CD4-positive, alpha-beta memory T cell (primary cell): ENCODE measurements at regions not wholly inside any gene's neighbourhood (a gene's known extent, or its start where the extent isn't known, plus 50 kb on each side); places are given as distances from the start of the nearest gene placed in this dataset.

Experiments used
- CTCF ChIA-PET: fragments of 350-600 bp; sonication (Branson Sonifier 250); formaldehyde crosslinking; loops from one replicate; lab custom pipeline; 2021; ENCODE audit warnings: inconsistent platforms; ENCODE audit not compliant: partially characterized antibody; lab: Charles Lee
- POLR2A ChIA-PET: fragments of 350-600 bp; sonication (Branson Sonifier 250); formaldehyde crosslinking; loops from one replicate; lab custom pipeline; 2021; ENCODE audit not compliant: partially characterized antibody; lab: Charles Lee
- DNase-seq, 5 donors: peaks; one replicate each; pipeline versions ENCODE4 v3.0.0 to v3.0.0-alpha.2; 2020 to 2022; ENCODE audit warnings: mixed read lengths in 1 of 5
- H3K27ac ChIP-seq: one replicate; pipeline ENCODE4 v1.7.0; 2013; ENCODE audit warnings: low read depth, low read length
- H3K27me3 ChIP-seq: 2 replicates; pipeline ENCODE4 v1.7.0; 2013; ENCODE audit warnings: mild to moderate bottlenecking, low read length, moderate library complexity; ENCODE audit not compliant: insufficient read depth
- H3K36me3 ChIP-seq: 2 replicates; pipeline ENCODE4 v1.7.0; 2013; ENCODE audit warnings: mild to moderate bottlenecking, low read length, moderate library complexity; ENCODE audit not compliant: insufficient read depth
- H3K4me1 ChIP-seq: 2 replicates; pipeline ENCODE4 v1.7.0; 2013; ENCODE audit warnings: mild to moderate bottlenecking, low read length, moderate library complexity; ENCODE audit not compliant: insufficient read depth
- H3K4me3 ChIP-seq, 2 donors: one replicate each; pipeline ENCODE4 v1.7.0; 2013; ENCODE audit warnings: low read length in 2 of 2, mild to moderate bottlenecking in 1 of 2
- H3K9me3 ChIP-seq, 2 donors: one replicate each; pipeline ENCODE4 v1.7.0; 2013; ENCODE audit warnings: low read length in 2 of 2, control low read depth in 1 of 2; ENCODE audit not compliant: control insufficient read depth in 1 of 2
- H3K27ac Mint-ChIP-seq, 7 donors: one replicate each; pipeline ENCODE4 v1.8.0; 2020 to 2021; ENCODE audit warnings: mixed read lengths in 7 of 7, mild to moderate bottlenecking in 6 of 7, inconsistent platforms in 3 of 7, moderate library complexity in 3 of 7
- H3K27me3 Mint-ChIP-seq, 2 donors: one replicate each; pipeline ENCODE4 v1.8.0; 2020 to 2021; ENCODE audit warnings: mixed read lengths in 2 of 2
- H3K36me3 Mint-ChIP-seq, 2 donors: one replicate each; pipeline ENCODE4 v1.8.0; 2020 to 2021; ENCODE audit warnings: mixed read lengths in 2 of 2, inconsistent platforms in 1 of 2, mild to moderate bottlenecking in 1 of 2
- H3K4me1 Mint-ChIP-seq, 4 donors: one replicate each; pipeline ENCODE4 v1.8.0; 2020 to 2021; ENCODE audit warnings: mixed read lengths in 4 of 4, mild to moderate bottlenecking in 1 of 4
- H3K4me3 Mint-ChIP-seq, 8 donors: one replicate each; pipeline ENCODE4 v1.8.0; 2020 to 2021; ENCODE audit warnings: mixed read lengths in 8 of 8, mild to moderate bottlenecking in 7 of 8, moderate library complexity in 6 of 8, inconsistent platforms in 3 of 8
- H3K9me3 Mint-ChIP-seq, 8 donors: one replicate each; pipeline ENCODE4 v1.8.0; 2020 to 2021; ENCODE audit warnings: mixed read lengths in 8 of 8, mild to moderate bottlenecking in 5 of 8, inconsistent platforms in 3 of 8, moderate library complexity in 1 of 8
- intact Hi-C: fragments of 100-400 bp; cut with micrococcal nuclease; formaldehyde crosslinking; loops from one replicate; pipeline ENCODE4 v1.15.1; 2023

DNA sequence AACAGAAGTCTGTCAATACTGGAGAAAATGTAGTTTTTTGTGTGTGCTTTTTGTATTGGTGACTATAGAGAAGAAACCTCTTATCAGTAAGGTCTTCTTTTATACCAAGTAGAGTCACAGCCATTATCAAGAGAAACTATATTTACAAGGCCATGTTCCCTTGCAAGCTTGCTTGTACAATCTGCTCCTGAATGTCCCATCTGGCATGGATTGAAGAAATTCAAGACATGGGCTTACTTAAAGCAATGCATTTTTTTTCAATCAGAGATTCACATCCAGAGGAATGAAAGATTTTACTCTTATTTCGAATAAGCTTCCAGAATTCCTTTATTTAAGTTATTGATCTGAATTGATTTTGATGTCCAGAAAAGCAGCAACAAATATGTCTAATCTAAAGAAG, 537.3 kb upstream of the RPS6KA3 start:
- no peak for DNase-seq
- no peaks in the 10 kb centered on the region for H3K27me3 ChIP-seq
- CTCF ChIA-PET, result no interaction called here
- no peak overlapping the region for H3K27ac Mint-ChIP-seq
- intact Hi-C loops, result no loop called here
- POLR2A ChIA-PET, result no interaction called here
- H3K4me1 Mint-ChIP-seq, result no peaks in the 10 kb centered on the region
- H3K27ac ChIP-seq, result no peak overlapping the region
- no peaks in the 10 kb centered on the region for H3K36me3 Mint-ChIP-seq
- peaks cover 0 to 2% (median 0%) of the 10 kb centered on the region in 8 donors for H3K9me3 Mint-ChIP-seq
- no peak overlapping the region for H3K4me3 Mint-ChIP-seq
- H3K4me1 ChIP-seq, result no peaks in the 10 kb centered on the region
- no peaks in the 10 kb centered on the region for H3K9me3 ChIP-seq
- H3K27me3 Mint-ChIP-seq, result peaks cover 0 to 1% of the 10 kb centered on the region in 2 donors
- H3K36me3 ChIP-seq, result no peaks in the 10 kb centered on the region
- H3K4me3 ChIP-seq, result no peak overlapping the region

GRCh38 chrX:20802036-20802435, 535.3 kb upstream of the RPS6KA3 start:
- Histone ChIP-seq H3K36me3 (no peaks in the 10 kb centered on the region), H3K4me1 (no peaks in the 10 kb centered on the region), H3K9me3 (no peaks in the 10 kb centered on the region), H3K27me3 (no peaks in the 10 kb centered on the region), H3K27ac (no peak overlapping the region), H3K4me3 (no peak overlapping the region)
- H3K36me3 Mint-ChIP-seq, result no peaks in the 10 kb centered on the region
- H3K27ac Mint-ChIP-seq, result no peak overlapping the region
- no peak for DNase-seq
- peaks cover 0 to 4% (median 0%) of the 10 kb centered on the region in 8 donors for H3K9me3 Mint-ChIP-seq
- ChIA-PET POLR2A (no interaction called here), CTCF (no interaction called here)
- intact Hi-C loops, result no loop called here
- peaks cover 0 to 1% of the 10 kb centered on the region in 2 donors for H3K27me3 Mint-ChIP-seq
- no peaks in the 10 kb centered on the region for H3K4me1 Mint-ChIP-seq
- no peak overlapping the region for H3K4me3 Mint-ChIP-seq

GRCh38 chrX:20796450-20796849, 529.7 kb upstream of the RPS6KA3 start:
- Histone ChIP-seq H3K4me1 (no peaks in the 10 kb centered on the region), H3K27me3 (no peaks in the 10 kb centered on the region), H3K9me3 (no peaks in the 10 kb centered on the region), H3K36me3 (no peaks in the 10 kb centered on the region), H3K27ac (no peak overlapping the region), H3K4me3 (no peak overlapping the region)
- ChIA-PET POLR2A (no interaction called here), CTCF (no interaction called here)
- no peaks in the 10 kb centered on the region for H3K36me3 Mint-ChIP-seq
- no peaks in the 10 kb centered on the region for H3K4me1 Mint-ChIP-seq
- intact Hi-C loops, result no loop called here
- H3K27ac Mint-ChIP-seq, result no peak overlapping the region
- peaks cover 0 to 1% of the 10 kb centered on the region in 2 donors for H3K27me3 Mint-ChIP-seq
- no peak overlapping the region for H3K4me3 Mint-ChIP-seq
- DNase-seq, result no peak
- H3K9me3 Mint-ChIP-seq, result peaks cover 0 to 2% (median 0%) of the 10 kb centered on the region in 8 donors

DNA sequence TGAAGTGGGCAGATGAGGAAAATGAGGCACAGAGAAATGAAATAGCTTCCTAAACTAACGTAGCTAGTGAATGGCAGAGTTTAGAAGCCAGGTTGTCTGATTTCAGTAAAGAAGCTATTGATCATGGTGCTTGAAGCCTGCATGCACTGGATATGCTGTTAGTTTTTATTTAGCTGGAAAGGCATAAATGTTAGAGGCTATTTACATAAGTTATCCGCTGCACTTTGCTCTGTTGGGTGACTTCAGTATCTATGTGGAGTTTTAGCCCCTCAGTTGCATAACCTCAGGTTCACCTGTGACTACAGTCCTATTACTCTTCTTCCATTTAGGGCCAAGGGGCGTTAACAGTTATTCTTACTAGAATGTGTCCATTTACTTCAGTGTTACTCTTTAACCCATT, 522.4 kb upstream of the RPS6KA3 start:
- no peaks in the 10 kb centered on the region for H3K36me3 Mint-ChIP-seq
- H3K36me3 ChIP-seq, result no peaks in the 10 kb centered on the region
- H3K9me3 Mint-ChIP-seq, result no peaks in the 10 kb centered on the region
- H3K27me3 Mint-ChIP-seq, result peaks cover 0 to 1% of the 10 kb centered on the region in 2 donors
- H3K4me3 Mint-ChIP-seq, result no peak overlapping the region
- no peak overlapping the region for H3K27ac Mint-ChIP-seq
- ChIA-PET CTCF (no interaction called here), POLR2A (no interaction called here)
- no peaks in the 10 kb centered on the region for H3K9me3 ChIP-seq
- no peaks in the 10 kb centered on the region for H3K4me1 Mint-ChIP-seq
- H3K4me1 ChIP-seq, result no peaks in the 10 kb centered on the region
- intact Hi-C loops, result no loop called here
- H3K27me3 ChIP-seq, result no peaks in the 10 kb centered on the region
- no peak for DNase-seq
- H3K4me3 ChIP-seq, result no peak overlapping the region
- H3K27ac ChIP-seq, result no peak overlapping the region

DNA sequence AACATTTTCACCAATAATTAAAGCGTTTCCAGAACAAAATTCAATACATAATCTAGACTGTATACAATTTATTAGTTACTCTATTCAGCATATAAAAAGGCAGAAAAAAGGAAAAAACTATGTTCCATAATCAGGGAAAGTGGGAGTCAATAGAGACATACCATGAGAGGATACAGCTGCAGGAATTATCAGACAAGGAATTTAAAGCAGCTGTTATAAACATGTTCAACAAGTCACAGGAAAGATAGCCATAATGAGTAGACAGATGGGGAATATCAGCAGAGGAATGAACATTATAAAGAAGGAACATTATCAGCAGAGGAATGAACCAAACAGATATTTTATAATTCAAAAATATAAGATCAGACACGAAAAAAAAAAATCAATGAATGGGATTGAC, 500.6 kb upstream of the RPS6KA3 start:
- H3K36me3 Mint-ChIP-seq, result no peaks in the 10 kb centered on the region
- peaks cover 0 to 11% (median 6%) of the 10 kb centered on the region in 8 donors for H3K9me3 Mint-ChIP-seq
- DNase-seq, result no peak
- no peak overlapping the region for H3K27ac ChIP-seq
- H3K27me3 Mint-ChIP-seq, result peaks cover 0 to 1% of the 10 kb centered on the region in 2 donors
- no peaks in the 10 kb centered on the region for H3K36me3 ChIP-seq
- intact Hi-C loops, result no loop called here
- H3K9me3 ChIP-seq, result no peaks in the 10 kb centered on the region
- no peaks in the 10 kb centered on the region for H3K4me1 Mint-ChIP-seq
- H3K27me3 ChIP-seq, result no peaks in the 10 kb centered on the region
- no peaks in the 10 kb centered on the region for H3K4me1 ChIP-seq
- CTCF ChIA-PET, result no interaction called here
- POLR2A ChIA-PET, result no interaction called here
- no peak overlapping the region for H3K4me3 ChIP-seq
- no peak overlapping the region for H3K27ac Mint-ChIP-seq
- H3K4me3 Mint-ChIP-seq, result no peak overlapping the region

GRCh38 chrX:20756585-20756984, 489.9 kb upstream of the RPS6KA3 start:
- Histone ChIP-seq H3K27ac (no peak overlapping the region), H3K4me3 (no peak overlapping the region), H3K27me3 (no peaks in the 10 kb centered on the region), H3K9me3 (no peaks in the 10 kb centered on the region), H3K36me3 (no peaks in the 10 kb centered on the region), H3K4me1 (no peaks in the 10 kb centered on the region)
- Mint-ChIP-seq H3K4me1 (no peaks in the 10 kb centered on the region), H3K4me3 (no peak overlapping the region), H3K9me3 (peaks cover 0 to 2% (median 0%) of the 10 kb centered on the region in 8 donors), H3K27me3 (no peaks in the 10 kb centered on the region), H3K27ac (no peak overlapping the region), H3K36me3 (no peaks in the 10 kb centered on the region)
- no peak for DNase-seq
- POLR2A ChIA-PET, result no interaction called here
- intact Hi-C loops, result no loop called here
- CTCF ChIA-PET, result no interaction called here

DNA sequence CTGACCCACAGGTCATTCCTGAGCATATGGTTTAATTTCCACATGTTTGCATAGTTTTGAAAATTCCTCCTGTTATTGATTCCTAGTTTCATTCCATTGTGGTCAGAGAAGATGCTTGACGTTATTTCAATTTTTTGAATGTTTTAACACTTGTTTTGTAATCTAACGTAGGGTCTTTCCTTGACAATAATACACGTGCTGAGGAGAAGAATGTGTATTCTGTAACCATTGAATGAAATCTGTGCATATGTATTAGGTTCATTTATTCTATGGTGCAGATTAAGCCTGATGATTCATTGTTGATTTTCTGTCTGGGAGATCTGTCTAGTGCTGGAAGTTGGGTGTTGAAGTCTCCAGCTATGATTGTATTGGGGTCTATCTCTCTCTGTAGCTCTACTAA, 486.4 kb upstream of the RPS6KA3 start:
- no peaks in the 10 kb centered on the region for H3K9me3 ChIP-seq
- no peak overlapping the region for H3K27ac ChIP-seq
- POLR2A ChIA-PET, result no interaction called here
- H3K4me1 ChIP-seq, result no peaks in the 10 kb centered on the region
- no peak for DNase-seq
- Mint-ChIP-seq H3K4me1 (no peaks in the 10 kb centered on the region), H3K27me3 (no peaks in the 10 kb centered on the region), H3K36me3 (no peaks in the 10 kb centered on the region), H3K4me3 (no peak overlapping the region), H3K27ac (no peak overlapping the region), H3K9me3 (peaks cover 0 to 2% (median 0%) of the 10 kb centered on the region in 8 donors)
- CTCF ChIA-PET, result no interaction called here
- no peak overlapping the region for H3K4me3 ChIP-seq
- intact Hi-C loops, result no loop called here
- H3K36me3 ChIP-seq, result no peaks in the 10 kb centered on the region
- H3K27me3 ChIP-seq, result no peaks in the 10 kb centered on the region

- H3K27ac ChIP-seq, result no peak overlapping the region
- Mint-ChIP-seq H3K27me3 (no peaks in the 10 kb centered on the region), H3K36me3 (no peaks in the 10 kb centered on the region), H3K4me3 (no peak overlapping the region), H3K9me3 (peaks cover 0 to 2% (median 0%) of the 10 kb centered on the region in 8 donors), H3K4me1 (no peaks in the 10 kb centered on the region), H3K27ac (no peak overlapping the region)
- no peak overlapping the region for H3K4me3 ChIP-seq
- intact Hi-C loops, result no loop called here
- ChIA-PET CTCF (no interaction called here), POLR2A (no interaction called here)
- no peaks in the 10 kb centered on the region for H3K4me1 ChIP-seq
- no peak for DNase-seq
- no peaks in the 10 kb centered on the region for H3K27me3 ChIP-seq
- H3K36me3 ChIP-seq, result no peaks in the 10 kb centered on the region
- H3K9me3 ChIP-seq, result no peaks in the 10 kb centered on the region
Measured at GRCh38 chrX:20746690-20747089, 480.0 kb upstream of the RPS6KA3 start.
